Fibroblast of lung (primary cell): ENCODE measurements at regions not wholly inside any gene's neighbourhood (a gene's known extent, or its start where the extent isn't known, plus 50 kb on each side); places are given as distances from the start of the nearest gene placed in this dataset.

Experiments used
- DNase-seq, 2 donors: peaks; one replicate each; pipeline versions ENCODE4 v3.0.0 to v3.0.0-alpha.2; 2010; ENCODE audit warnings: low read depth in 2 of 2
- H2AFZ ChIP-seq: 2 replicates; pipeline ENCODE4 v1.5.1; 2012; ENCODE audit warnings: low read length, control low read depth, inconsistent platforms
- H3K27ac ChIP-seq: 2 replicates; pipeline ENCODE4 v1.5.1; 2011; ENCODE audit warnings: low read length, control low read depth; ENCODE audit not compliant: insufficient read depth
- H3K27me3 ChIP-seq: 2 replicates; pipeline ENCODE4 v1.5.1; 2011; ENCODE audit warnings: mild to moderate bottlenecking, low read length; ENCODE audit not compliant: control insufficient read depth, insufficient read depth
- H3K36me3 ChIP-seq: 2 replicates; pipeline ENCODE4 v1.5.1; 2011; ENCODE audit warnings: low read length; ENCODE audit not compliant: control insufficient read depth, insufficient read depth
- H3K4me1 ChIP-seq: 2 replicates; pipeline ENCODE4 v1.5.1; 2011; ENCODE audit warnings: low read length; ENCODE audit not compliant: control insufficient read depth, insufficient read depth; ENCODE audit errors: extremely low read depth
- H3K4me2 ChIP-seq: 2 replicates; pipeline ENCODE4 v1.5.1; 2011; ENCODE audit warnings: low read length, control low read depth; ENCODE audit not compliant: insufficient read depth; ENCODE audit errors: extremely low read depth
- H3K4me3 ChIP-seq, 4 experiments: fragments of 200-600 bp in 1 of 4; sonication (generic) in 1 of 4; replicated peaks in 1 of 4; 2 replicates each; pipeline ENCODE4 v1.5.1; 2011 to 2016; ENCODE audit warnings: low read length in 4 of 4, low read depth in 3 of 4, mild to moderate bottlenecking in 3 of 4, control low read depth in 2 of 4, inconsistent platforms in 1 of 4, mixed read lengths in 1 of 4; ENCODE audit not compliant: insufficient read depth in 1 of 4; ENCODE audit errors: control extremely low read depth in 1 of 4
- H3K79me2 ChIP-seq: 2 replicates; pipeline ENCODE4 v1.5.1; 2012; ENCODE audit warnings: mild to moderate bottlenecking, low read length, inconsistent platforms; ENCODE audit not compliant: control insufficient read depth, insufficient read depth
- H3K9ac ChIP-seq: 2 replicates; pipeline ENCODE4 v1.5.1; 2011; ENCODE audit warnings: mild to moderate bottlenecking, low read length, control low read depth; ENCODE audit not compliant: insufficient read depth
- H3K9me3 ChIP-seq: 2 replicates; pipeline ENCODE4 v1.5.1; 2012; ENCODE audit warnings: low read depth, low read length; ENCODE audit not compliant: control insufficient read depth, insufficient read depth
- H4K20me1 ChIP-seq: 2 replicates; pipeline ENCODE4 v1.5.1; 2011; ENCODE audit warnings: low read length; ENCODE audit not compliant: control insufficient read depth, insufficient read depth; ENCODE audit errors: extremely low read depth
- CTCF ChIP-seq, 2 donors: IDR thresholded peaks in 1 of 2; conservative IDR thresholded peaks in 1 of 2; 1 replicate in 1 of 2; 2 replicates in 1 of 2; pipeline ENCODE4 v1.5.1; 2011 to 2012; ENCODE audit warnings: low read length in 2 of 2, control low read depth in 1 of 2, inconsistent platforms in 1 of 2, low read depth in 1 of 2, mild to moderate bottlenecking in 1 of 2
- EZH2 ChIP-seq: IDR thresholded peaks from 2 replicates; pipeline ENCODE4 v1.5.1; 2012; ENCODE audit warnings: low read length, control low read depth, mild to moderate bottlenecking; ENCODE audit errors: missing control alignments

DNA sequence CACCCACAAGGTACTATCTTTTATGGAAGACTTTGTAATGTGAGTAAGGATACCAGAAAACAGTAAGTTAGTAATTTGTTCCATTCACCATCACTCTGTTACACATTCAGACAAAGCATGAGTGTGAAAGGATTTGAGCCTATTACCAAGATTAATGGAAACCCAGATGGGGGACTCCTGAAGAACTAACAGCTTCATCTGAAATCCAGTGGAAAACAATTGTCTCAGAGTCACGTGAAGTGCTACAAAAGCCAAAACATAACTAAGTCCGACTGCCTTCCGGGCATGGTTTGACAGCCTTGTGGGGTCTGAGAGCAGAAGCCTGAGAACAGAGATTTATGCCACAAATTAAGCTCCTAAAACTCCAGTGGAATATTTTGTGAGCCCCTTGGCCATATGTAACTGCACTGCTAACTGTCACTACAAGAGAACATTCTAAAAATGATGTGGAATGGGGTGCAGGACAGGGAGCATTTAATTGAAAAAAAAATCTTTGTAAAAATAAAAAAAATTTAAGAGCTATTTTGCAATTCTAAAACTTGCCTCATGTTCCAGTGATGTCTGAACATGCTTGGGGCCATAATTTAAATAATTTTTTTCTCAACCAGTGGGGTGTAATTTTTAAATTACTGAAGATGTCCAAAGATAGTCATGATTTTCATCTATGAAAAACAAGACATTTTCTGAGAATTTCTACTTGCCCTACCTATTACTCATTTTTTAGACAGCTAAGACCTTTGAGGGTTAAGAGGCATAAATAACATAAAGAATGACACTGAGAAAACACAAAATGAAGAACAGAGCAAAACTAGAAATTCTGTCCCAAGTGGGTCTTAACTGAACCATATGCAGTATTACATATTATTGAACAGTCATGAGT lies 555.0 kb downstream of the INHBA start:
- Histone ChIP-seq H3K79me2 (no peaks in the 10 kb centered on the region), H3K27me3 (no peaks in the 10 kb centered on the region), H3K27ac (no peak overlapping the region), H3K4me3 (no peak overlapping the region), H3K4me1 (no peaks in the 10 kb centered on the region), H3K9me3 (no peaks in the 10 kb centered on the region), H3K36me3 (no peaks in the 10 kb centered on the region), H3K4me2 (no peak overlapping the region), H3K9ac (no peak overlapping the region), H2AFZ (no peak overlapping the region), H4K20me1 (no peaks in the 10 kb centered on the region)
- TF ChIP-seq CTCF (conservative IDR thresholded peaks at IDR 0.05 in 1 of 2, IDR thresholded peaks at IDR 0.05 in 1 of 2; ENCODE audit: low read depth in 1 of 2, low read length in 2 of 2) (no peak), EZH2 (no peak)
- peak; percentile 12 to 47 for DNase-seq

DNA sequence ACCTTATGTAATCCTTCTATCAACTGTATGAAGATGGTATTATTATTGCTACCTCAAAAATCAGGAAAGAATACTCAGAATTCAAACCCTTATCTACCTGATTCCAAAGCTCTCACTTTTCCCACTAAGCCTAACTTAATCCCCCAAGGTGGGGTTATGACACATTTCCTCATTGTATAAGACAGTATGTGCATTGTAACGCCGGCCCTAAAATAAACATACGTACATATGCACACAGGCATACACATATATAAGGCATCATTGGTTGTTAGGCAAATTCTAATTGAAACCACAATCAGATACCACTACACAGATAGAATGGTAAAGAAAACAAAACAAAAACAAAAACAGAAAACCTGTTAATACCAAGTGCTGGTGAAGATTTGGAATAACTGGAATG lies 556.5 kb downstream of the INHBA start:
- Histone ChIP-seq H2AFZ (no peak overlapping the region), H3K9ac (no peak overlapping the region), H3K36me3 (no peaks in the 10 kb centered on the region), H4K20me1 (no peaks in the 10 kb centered on the region), H3K4me3 (no peak overlapping the region), H3K27ac (no peak overlapping the region), H3K27me3 (no peaks in the 10 kb centered on the region), H3K4me1 (no peaks in the 10 kb centered on the region), H3K9me3 (no peaks in the 10 kb centered on the region), H3K79me2 (no peaks in the 10 kb centered on the region), H3K4me2 (no peak overlapping the region)
- no peak for TF ChIP-seq CTCF (conservative IDR thresholded peaks at IDR 0.05 in 1 of 2, IDR thresholded peaks at IDR 0.05 in 1 of 2; ENCODE audit: low read depth in 1 of 2, low read length in 2 of 2)
- TF ChIP-seq EZH2: no peak
- no peak for DNase-seq

DNA sequence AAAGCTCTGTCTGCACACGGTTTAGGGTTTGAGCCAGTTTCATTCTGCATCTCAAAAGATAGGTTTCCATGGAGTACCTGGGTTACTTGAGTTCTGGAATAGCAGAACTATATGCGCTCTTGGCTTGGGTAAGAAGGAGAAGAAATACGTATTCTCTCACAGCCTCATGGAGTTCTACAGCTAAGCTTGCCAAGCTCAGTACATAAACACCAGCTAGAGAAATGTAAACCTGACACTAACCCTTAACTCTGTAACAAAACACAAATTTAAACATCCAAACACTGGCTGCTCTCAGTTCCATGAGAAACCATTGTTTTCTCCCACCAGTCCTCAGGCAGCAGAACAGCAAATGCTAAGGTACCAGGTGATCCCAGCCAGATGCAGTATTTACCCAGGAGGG lies 557.2 kb downstream of the INHBA start:
- Histone ChIP-seq H2AFZ (no peak overlapping the region), H3K4me1 (no peaks in the 10 kb centered on the region), H3K27ac (no peak overlapping the region), H3K4me3 (no peak overlapping the region), H3K27me3 (no peaks in the 10 kb centered on the region), H3K36me3 (no peaks in the 10 kb centered on the region), H3K4me2 (no peak overlapping the region), H3K79me2 (no peaks in the 10 kb centered on the region), H4K20me1 (no peaks in the 10 kb centered on the region), H3K9me3 (no peaks in the 10 kb centered on the region), H3K9ac (no peak overlapping the region)
- TF ChIP-seq EZH2 (no peak), CTCF (conservative IDR thresholded peaks at IDR 0.05 in 1 of 2, IDR thresholded peaks at IDR 0.05 in 1 of 2; ENCODE audit: low read depth in 1 of 2, low read length in 2 of 2) (no peak)
- peak in 1 of 2 donors; percentile 61 for DNase-seq
